Esophagus mucosa (tissue), 1 donor: ENCODE measurements at regions not wholly inside any gene's neighbourhood (a gene's known extent, or its start where the extent isn't known, plus 50 kb on each side); places are given as distances from the start of the nearest gene placed in this dataset.

Experiments used
- ATAC-seq: fragments of 200-7000 bp; cut with Tn5 transposase; one replicate; pipeline ENCODE4 v1.9.1; 2020
- donor health status: DM: yes; HTN: yes; CAD: no.

DNA sequence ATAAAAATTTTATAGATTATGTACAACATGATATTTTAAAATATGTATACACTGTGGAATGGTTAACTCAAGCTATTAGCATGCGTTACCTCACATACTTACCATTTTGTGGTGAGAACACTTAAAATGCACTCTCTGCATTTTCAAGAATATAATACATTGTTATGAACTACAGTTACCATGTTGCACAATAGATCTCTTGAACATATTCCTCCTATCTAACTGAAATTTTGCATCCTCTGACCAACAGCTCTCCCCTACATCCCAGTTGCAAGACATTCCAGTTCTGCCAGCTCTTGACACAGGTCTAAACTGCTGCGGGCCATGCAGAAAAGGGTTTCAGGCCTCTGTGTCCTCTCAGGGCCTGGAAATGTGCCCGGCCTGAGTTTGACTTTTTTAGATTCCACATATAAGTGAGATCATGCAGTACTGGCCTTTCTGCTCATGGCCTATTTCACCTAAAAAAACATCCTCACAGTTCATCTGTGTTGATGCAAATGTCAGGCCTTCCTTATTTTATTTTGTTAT is 113.7 kb downstream of the CDCA7 start:
- ATAC-seq = no peak

DNA sequence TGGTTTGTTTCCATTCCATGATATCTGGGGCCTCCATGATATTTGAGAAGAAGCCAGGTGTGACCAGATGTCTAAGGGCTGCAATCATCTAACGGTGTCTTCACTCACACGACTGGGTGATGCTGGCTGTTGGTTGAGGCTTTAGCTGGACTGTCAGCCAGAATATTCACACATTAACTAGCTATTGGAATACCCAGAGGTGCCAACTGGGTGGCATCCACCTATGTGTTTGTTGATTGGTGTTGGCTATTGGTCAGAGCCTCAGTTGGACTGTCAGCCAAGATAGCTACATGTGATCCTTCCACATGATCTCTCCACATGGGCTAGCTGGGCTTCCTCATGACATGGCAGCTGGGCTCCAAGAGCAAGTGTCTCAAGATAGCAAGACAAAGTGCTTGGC is 117.4 kb downstream of the CDCA7 start:
- no peak for ATAC-seq

DNA sequence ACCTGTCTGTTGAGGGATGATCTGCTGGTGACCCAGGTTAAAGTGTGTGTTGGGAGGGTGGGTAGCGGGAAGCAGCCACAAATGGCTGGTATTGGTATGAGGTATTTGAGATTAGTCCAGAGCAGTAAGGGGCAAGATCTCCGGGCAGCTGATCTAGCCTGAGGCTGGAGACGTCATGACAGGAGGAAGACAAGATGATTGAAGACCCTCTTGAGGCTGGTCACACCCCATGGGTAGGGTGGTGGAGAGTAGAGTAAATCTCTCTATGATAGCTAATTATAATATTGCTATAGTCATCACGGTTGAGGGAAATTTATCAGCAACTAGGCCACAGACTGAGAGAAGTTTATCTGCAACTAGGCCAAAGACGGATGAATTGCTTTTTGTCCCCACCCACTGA is 128.5 kb downstream of the CDCA7 start:
- no peak for ATAC-seq

DNA sequence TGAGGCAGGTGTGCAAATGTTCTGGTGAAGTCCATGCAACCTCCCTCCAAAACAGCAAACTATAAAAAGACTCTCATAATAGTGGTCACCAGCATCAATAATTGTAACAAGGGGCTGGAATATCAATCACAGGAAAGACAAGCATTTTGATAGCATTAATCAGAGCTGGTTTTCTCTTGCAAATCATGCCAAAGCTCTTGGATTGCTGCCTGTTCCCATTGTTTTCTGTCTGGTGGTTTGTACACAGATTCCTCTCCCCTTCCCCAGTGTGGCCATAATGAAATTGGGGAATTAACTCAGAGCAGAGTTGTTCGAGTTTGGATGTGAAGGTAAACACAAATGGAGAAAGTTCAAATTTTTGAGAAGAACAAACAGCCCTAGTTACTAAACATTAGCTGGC is 134.2 kb downstream of the CDCA7 start:
- ATAC-seq = no peak

DNA sequence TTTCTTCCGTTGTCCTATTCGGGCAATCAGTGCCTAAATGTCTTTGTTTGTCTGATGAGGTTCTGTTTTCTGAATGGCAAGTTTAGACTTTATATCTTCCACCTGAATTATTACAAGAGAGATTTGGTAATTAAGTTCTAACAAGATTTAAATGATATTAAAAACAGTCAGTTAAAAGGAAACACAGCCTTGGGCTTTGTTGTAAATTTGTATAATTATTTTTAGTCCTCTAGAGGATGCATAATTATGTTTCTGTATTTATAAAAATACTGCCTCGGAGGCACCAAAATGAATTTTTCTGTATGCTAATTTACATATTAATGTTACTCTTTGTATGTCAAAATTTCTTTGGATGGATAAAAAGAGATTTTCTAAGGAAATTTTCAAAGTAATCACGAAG is 136.7 kb downstream of the CDCA7 start:
- no peak for ATAC-seq

DNA sequence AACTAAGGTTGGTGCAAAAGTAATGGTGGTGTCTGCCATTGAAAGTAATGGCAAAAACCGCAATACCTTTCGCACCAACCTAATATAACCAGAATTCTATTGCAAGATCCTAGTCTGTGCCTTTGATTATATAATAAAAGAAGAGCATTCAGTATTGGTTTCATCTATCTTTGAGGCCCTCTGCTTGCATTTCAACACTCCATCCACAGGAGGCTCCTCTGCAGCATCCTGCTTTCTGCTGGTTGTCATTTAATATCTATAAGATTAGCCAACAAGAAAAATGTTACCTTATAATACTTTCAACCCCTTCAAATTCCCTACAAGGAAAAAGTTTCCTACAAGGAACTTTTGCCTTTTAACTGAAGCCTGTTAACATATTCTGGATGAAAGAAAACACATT is 139.2 kb downstream of the CDCA7 start:
- ATAC-seq = no peak

DNA sequence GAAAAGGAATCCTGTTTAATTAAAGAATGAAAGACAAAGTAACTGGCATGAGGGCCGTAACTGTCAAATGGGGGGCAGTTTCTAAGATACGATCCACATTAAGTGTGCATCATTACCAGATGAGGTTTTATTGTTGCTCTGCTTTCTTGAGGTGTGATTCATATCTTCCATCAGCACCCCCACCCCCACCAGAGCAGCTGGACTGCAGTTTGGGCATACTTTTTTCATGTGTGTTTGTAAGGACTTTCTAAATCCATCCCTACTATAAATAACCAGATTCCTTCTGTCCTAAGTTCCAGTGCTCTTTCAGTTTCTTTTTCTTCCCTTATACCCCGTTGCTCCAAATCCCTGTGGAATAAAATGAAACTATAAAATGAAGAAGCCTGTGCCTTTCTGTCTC is 142.1 kb downstream of the CDCA7 start:
- ATAC-seq = no peak

DNA sequence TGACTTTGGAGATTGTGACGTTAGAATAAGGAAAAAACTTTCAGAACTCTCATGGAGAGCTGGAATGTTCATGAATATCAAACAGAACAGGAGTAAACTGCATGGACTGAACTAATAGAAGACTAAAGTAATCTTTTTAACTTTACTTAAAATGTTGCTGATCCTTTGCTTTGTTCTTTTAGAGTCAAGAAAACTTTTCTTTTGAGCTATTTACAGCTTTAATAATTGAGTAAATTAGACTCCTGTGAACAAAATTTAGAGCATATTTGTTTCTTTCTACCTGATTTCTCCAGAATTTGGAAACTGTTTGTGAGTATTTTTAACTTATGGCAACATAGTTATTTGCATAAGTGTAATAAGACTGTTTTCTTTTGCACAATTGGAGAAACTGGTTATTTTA is 146.3 kb downstream of the CDCA7 start:
- ATAC-seq = no peak

DNA sequence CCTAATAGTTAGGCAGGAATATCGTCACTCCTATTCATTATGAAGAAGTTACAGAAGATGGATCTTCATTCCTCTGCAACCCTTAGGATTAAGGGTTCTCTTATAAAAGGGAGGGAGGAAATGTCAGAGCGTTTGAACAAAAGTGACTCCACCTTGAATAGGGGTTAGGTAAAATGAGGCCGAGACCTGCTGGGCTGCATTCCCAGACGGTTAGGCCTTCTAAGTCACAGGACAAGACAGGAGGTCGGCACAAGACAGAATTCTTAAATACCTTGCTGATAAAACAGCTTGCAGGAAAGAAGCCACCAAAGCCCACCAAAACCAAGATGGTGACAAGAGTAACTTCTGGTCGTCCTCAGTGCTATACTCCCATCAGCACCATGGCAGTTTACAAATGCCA is 147.6 kb downstream of the CDCA7 start:
- no peak for ATAC-seq

DNA sequence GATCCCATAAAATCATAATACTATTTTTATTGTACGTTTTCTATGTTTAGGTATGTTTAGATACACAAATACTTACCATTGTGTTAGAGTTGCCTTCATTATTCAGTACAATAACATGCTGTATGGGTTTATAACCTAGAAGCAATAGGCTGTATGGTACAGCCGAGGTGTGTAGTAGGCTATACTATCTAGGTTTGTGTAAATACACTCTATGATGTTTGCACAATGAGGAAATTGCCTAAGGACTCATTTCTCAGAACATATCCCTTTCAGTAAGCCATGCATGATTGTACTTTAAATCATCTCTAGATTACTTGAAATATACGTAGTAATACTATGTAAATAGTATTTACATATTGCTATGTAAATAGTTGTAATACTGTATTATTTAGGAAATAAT is 156.7 kb downstream of the CDCA7 start:
- peak; percentile 74 for ATAC-seq

DNA sequence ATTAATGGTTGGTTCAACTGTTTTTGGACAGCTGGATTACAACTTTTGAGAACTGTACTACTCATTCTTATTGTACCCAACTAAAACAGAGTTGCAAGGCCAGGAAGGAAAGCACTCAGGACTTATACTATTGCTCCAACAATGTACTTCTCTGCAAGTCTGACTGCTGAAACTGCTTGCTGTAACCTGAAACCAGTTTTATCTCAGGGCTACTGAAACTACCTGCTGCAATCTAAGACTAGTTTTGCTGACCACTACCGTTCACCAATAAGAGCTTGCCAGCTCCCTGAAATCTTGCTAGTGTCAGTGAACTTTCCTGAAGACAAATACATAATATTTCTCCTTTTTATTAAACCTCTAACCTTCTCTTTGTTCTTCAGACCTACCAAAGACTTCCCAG is 157.3 kb downstream of the CDCA7 start:
- ATAC-seq = no peak

DNA sequence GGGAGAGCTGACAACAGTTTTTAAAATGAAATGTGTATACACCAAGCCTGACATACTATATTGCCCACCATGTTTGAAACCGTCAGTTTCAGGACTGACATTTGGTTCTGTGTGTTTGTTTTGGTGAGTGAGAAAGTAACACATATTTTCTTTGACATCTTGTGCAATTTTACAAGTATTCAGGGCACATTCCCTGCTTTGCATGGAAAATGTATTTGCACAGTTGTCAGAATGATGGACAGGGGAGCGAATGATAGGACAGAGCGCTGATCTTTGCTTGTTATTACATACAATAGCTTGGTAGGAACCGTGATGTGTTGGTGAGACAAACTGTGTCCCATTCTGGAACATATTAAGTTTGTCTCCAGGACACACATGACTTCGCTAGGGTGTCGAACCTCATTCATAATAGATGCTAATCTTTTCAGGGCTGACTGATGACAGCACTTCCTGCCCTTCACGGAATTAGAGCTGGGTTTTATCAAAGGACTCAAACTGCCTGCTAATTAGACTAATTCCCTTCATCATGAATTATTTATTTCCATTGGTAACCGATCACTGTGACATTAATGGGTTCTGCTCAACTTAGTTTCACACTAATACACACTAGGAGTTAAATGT is 158.5 kb downstream of the CDCA7 start:
- ATAC-seq = no peak

DNA sequence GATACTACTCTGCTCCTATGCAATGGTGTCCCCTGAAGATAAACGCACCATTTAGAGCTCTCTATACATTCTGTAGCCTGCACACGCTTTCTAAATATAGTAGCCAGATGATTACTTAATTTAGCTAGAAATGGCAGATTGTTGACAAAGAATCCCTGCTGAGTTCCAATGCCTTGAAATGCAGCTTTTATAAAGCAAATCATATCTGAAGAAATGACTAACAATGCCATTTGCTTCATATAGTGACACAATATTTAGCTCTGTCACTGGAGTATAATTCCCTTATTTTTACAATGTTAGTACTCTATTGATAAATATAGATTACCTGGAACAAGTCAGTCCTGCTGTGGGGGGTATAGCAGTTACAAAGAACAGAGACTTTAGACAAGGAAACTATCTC is 166.2 kb downstream of the CDCA7 start:
- ATAC-seq = no peak

DNA sequence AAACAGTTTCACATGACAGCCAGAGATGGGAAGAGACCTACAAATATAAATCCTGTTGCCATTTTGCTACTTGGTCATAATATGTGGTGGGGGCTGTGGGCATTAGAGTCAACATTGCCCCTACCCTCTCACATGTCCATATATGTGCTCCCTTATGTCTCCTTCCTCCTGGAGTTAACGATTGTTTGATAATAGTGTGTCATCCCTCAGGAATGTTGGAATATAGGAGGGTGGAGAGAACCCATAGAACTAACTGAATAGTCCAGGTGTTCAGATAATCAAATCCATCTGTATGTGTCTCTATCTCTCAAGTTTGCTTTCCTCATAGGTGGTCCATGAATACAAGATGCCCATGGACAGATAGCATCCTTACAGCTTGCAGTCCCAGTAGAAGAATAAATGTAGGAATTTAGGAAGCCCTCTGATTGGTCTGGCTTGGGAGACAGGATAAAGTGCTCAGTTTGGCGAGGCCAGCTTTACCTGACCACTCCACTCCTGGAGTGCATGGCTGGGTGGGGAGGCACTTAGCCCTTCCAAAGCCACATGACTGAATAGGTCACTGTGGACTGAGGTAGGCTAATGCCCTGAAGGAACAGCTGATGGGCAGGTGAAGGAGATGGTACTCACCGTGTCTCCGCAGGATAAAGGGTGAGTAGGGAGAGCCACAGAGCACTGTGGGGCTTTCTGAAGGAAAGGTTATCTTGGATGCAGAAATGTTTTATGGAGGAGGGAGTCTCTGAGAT is 166.9 kb downstream of the CDCA7 start:
- ATAC-seq = no peak

DNA sequence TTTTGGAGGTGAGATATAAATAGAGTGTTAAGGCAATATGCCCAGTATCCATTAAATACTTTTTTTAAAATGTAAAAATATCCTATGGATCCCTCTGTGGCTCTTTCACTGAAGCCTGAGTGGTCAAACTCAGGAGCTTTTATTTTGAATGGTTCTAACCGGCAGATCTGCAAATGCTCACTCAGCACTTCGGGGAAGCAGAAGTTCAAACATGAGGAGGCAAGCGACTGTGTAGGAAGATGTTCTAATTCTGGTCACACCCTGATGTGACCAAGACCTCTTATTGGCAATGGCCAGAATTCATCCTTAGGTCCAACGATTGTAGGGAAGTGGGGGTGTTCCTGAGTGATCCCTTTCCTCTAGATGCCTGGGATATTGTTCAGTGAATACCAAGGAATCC is 168.8 kb downstream of the CDCA7 start:
- ATAC-seq = no peak

DNA sequence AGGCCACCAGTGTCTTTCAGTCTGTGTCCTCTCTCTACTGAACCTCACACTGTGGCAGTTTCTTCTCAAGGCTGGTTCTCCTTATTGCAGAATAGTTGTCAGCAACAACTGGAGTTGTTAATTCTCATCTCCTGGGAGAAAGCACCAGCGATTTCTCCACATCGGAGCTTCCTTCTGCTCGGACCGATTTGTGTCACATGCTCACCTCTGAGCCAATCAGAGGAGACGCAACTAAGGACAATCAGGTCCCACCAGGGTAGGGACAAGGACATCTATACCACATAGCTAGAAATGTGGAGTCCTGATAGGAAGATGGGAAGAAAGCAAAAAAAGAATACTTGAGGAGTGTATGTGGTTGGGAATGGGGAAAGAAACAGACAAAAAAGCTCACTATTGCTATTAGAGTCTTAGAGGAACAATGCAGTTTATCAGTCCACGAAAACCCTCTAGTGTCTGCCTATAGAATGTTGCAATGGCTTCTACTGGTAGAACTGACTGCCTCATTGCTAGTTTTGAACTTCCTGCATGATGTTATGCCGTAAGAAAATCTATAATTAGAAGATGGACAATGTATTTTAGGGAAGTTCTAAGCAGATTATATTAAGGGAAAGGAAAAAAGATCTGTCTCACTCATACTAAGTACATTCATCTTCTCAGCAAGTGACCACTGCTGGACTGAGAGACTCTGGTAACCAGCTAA is 169.7 kb downstream of the CDCA7 start:
- ATAC-seq = no peak

DNA sequence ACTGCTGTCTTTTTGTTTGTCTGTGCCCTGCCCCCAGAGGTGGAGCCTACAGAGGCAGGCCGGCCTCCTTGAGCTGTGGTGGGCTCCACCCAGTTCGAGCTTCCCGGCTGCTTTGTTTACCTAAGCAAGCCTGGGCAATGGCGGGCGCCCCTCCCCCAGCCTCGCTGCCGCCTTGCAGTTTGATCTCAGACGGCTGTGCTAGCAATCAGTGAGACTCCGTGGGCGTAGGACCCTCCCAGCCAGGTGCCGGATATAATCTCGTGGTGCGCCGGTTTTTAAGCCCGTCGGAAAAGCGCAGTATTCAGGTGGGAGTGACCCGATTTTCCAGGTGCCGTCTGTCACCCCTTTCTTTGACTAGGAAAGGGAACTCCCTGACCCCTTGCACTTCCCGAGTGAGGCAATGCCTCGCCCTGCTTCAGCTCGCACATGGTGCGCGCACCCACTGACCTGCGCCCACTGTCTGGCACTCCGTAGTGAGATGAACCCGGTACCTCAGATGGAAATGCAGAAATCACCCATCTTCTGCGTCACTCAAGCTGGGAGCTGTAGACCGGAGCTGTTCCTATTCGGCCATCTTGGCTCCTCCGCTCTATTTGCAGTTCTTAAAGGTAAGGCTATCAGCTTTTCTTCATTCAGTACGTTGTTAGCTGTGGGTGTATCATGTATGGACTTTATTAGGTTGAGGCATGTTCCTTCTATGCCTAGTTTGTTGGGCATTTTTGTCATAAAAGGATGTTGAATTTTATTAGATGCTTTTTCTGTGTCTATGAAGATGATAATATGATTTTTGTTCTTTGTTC is 178.3 kb downstream of the CDCA7 start:
- ATAC-seq = peak; percentile 42

DNA sequence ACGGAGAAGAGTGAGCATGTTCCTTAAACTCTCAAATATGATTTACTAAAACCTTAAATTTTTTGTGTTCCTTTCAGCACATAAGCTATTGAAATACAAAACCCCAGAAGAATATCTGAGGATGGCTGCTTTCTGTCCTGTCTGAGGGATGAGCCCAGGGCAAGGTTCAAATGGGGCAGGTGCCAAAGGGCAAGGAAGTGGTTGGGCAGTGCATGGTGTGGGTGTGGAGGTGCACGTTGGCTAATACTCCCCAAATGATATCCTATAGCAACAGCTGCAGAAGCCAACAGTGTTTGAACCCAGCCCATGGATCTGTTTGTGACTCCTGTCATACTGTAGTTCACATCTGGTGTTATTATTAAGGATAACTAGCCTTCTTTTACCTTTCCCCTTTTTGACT is 183.0 kb downstream of the CDCA7 start:
- no peak for ATAC-seq

DNA sequence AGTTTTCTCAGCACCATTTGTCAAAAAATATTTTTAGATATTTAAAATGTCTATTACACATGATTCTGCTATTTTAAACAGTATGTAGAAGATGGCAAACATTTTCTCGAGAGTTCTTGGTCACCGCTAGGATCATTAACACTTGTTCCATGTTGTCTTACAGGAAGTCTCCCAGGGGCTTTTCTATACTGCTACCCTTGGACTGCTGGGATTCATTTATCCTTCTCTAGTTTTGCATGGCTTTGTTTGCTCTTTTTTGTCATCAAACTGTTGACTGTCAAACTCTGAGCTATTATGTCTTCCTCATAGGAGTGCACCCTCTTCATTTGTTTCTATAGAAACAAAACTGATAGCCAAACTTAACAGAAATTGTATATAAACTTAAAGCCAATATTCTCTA is 184.9 kb downstream of the CDCA7 start:
- ATAC-seq = no peak

DNA sequence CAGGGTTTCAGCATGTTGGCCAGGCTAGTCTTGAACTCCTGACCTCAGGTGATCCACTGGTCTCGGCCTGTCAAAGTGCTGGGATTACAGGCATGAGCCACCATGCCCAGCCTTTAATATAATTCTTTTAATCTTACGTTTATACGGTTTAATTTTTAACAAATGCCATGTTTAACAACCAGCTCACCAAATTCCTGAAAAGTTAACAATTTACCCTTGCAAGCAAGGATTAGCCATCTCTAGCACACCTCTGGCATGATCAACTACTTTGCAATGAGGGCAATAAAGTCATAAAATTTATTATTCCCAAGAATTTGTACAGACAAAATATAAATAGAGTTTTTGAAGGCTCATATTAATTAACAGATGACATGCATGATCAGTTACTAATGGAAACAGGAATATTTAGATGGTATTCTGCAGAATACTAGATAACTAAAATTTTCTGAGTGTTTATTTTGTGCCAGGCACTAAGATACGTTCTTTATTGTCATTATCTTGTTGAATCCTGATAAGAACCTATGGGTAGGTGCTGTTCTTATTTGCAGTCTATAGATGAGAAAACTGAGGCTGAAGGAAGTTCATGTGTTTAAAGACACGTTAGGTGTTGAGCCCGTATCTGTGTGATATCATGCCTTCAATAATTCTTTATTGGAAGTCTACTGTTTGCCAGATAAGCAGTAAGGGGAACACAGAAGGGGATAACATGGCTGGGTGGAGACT is 190.1 kb downstream of the CDCA7 start:
- ATAC-seq = no peak

DNA sequence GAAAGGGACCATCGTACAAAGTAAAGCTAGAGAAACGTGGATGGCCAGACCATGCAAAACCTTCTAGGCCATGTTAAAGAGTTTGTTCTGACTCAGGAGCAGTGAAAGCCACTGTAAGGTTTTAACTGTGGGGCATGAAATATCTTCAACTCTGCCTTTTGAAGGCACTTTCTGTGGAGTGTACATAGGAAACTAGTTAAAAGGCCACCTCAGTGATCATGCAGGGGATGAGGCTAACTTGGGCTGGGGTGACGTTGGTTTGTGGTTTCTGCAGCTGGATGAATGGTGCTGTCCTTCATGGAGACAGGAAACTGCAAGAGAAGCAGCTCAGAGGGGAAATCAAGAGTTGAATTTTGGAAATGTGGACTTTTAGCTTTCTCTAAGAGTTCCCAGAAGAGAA is 190.7 kb downstream of the CDCA7 start:
- no peak for ATAC-seq

DNA sequence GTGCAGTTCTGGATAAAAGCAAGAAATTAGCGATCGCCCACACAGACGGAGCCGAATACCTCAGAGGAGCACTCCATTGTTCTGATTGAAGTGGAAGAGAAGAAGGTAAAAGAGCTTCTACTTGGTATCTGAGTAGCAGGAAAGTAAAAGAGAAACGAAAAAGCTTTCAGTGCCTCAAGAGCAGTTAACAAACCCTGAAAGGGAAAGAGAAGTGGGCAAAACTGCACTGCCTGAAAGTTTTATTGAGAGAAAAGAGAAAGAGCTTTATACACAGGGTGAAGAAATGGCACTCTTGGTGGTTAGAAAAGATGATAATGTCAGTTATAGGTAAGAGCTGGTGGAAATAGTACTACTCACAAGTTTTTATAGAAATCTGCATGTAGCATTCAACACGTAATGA is 192.8 kb downstream of the CDCA7 start:
- no peak for ATAC-seq
